ENCODE measurements at regions not wholly inside any gene's neighbourhood (a gene's known extent, or its start where the extent isn't known, plus 50 kb on each side); places are given as distances from the start of the nearest gene placed in this dataset.
"Not testable (repeated sequence)": the region's sequence is repeated elsewhere in the genome, so short reads cannot be mapped to it uniquely, and the experiment has no call there.

GRCh38 chr3:16769525-16769924 is 115.2 kb upstream of the PLCL2 start:
- TF ChIP-seq CTCF (IDR thresholded peaks at IDR 0.05; ENCODE audit: low read depth, low read length): no peak

DNA sequence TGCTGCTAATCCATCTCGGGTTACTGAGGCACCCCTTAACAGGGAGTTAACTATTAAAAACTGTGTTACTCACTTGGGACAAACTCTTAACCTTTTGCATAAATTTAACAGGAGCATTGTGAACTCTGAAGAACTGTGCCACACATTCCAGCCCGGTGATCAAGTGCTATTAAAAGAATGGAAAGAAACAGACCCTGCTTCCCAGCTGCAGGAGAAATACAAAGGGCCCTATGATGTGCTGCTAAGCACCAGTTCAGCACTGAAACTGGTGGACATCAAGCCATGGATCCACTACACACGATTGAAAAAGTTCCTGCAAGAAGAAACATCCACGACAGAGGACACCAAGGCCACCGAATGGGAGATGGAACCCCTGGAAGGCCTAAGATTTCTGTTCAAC is 114.7 kb upstream of the PLCL2 start:
- Histone ChIP-seq H3K4me3 (ENCODE audit: low read depth, low read length) (no peak overlapping the region), H3K27me3 (no peaks in the 10 kb centered on the region), H3K36me3 (no peaks in the 10 kb centered on the region), H3K4me1 (no peaks in the 10 kb centered on the region), H3K9me3 (no peaks in the 10 kb centered on the region)
- no peak for DNase-seq
- TF ChIP-seq CTCF (IDR thresholded peaks at IDR 0.05; ENCODE audit: low read depth, low read length): no peak

More at GRCh38 chr3:16769525-16769924, 115.2 kb upstream of the PLCL2 start:
- Histone ChIP-seq H3K36me3 (no peaks in the 10 kb centered on the region), H3K27me3 (no peaks in the 10 kb centered on the region), H3K9me3 (no peaks in the 10 kb centered on the region), H3K4me1 (no peaks in the 10 kb centered on the region), H3K4me3 (ENCODE audit: low read depth, low read length) (no peak overlapping the region)
- no peak for DNase-seq

- no peak for DNase-seq
- H3K4me3 ChIP-seq (ENCODE audit: low read depth, low read length): no peak overlapping the region
Measured at GRCh38 chr3:16770792-16771191, 114.0 kb upstream of the PLCL2 start.

DNA sequence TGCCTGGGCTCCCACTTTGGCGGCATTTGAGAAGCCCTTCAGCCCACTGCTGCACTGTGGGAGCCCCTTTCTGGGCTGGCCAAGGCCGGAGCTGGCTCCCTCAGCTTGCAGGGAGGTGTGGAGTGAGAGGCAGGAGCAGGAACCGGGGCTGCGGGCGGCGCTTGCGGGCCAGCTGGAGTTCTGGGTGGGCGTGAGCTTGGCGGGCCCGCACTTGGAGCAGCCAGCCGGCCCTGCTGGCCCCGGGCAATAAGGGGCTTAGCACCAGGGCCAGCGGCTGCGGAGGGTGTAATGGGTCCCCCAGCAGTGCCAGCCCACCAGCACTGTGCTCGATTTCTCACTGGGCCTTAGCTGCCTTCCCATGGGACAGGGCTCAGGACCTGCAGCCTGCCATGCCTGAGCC is 111.2 kb upstream of the PLCL2 start:
- H3K4me3 ChIP-seq (ENCODE audit: low read depth, low read length); H3K4me1 ChIP-seq; H3K36me3 ChIP-seq; DNase-seq; H3K9me3 ChIP-seq; H3K27me3 ChIP-seq: not testable (repeated sequence)

More at GRCh38 chr3:16770792-16771191, 114.0 kb upstream of the PLCL2 start:
- Histone ChIP-seq H3K4me1 (no peaks in the 10 kb centered on the region), H3K9me3 (no peaks in the 10 kb centered on the region), H3K36me3 (no peaks in the 10 kb centered on the region), H3K27me3 (no peaks in the 10 kb centered on the region)
- no peak for TF ChIP-seq CTCF (IDR thresholded peaks at IDR 0.05; ENCODE audit: low read depth, low read length)

DNA sequence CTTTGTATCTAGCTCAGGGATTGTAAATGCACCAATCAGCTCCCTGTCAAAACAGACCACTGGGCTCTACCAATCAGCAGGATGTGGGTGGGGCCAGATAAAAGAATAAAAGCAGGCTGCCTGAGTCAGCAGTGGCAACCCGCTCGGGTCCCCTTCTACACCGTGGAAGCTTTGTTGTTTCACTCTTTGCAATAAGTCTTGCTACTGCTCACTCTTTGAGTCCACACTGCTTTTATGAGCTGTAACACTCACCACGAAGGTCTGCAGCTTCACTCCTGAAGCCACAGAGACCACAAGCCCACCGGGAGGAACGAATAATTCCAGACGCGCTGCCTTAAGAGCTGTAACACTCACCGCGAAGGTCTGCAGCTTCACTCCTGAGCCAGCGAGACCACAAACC is 110.2 kb upstream of the PLCL2 start:
- H3K27me3 ChIP-seq; H3K9me3 ChIP-seq; DNase-seq; H3K4me1 ChIP-seq; H3K4me3 ChIP-seq (ENCODE audit: low read depth, low read length); H3K36me3 ChIP-seq: not testable (repeated sequence)

GRCh38 chr3:16784973-16785372 is 99.8 kb upstream of the PLCL2 start:
- no peak for TF ChIP-seq CTCF (IDR thresholded peaks at IDR 0.05; ENCODE audit: low read depth, low read length)
- Histone ChIP-seq H3K9me3 (no peaks in the 10 kb centered on the region), H3K36me3 (no peaks in the 10 kb centered on the region), H3K4me1 (no peaks in the 10 kb centered on the region), H3K27me3 (no peaks in the 10 kb centered on the region), H3K4me3 (ENCODE audit: low read depth, low read length) (no peak overlapping the region)
- no peak for DNase-seq

- DNase-seq: no peak
- TF ChIP-seq CTCF (IDR thresholded peaks at IDR 0.05; ENCODE audit: low read depth, low read length): no peak
- Histone ChIP-seq H3K27me3 (no peaks in the 10 kb centered on the region), H3K4me1 (no peaks in the 10 kb centered on the region), H3K36me3 (no peaks in the 10 kb centered on the region), H3K9me3 (no peaks in the 10 kb centered on the region), H3K4me3 (ENCODE audit: low read depth, low read length) (no peak overlapping the region)
Measured at GRCh38 chr3:16785465-16785864, 99.3 kb upstream of the PLCL2 start.

Measured in BE2C (cell line).